Superior temporal gyrus (tissue), 1 donor: ENCODE measurements at regions not wholly inside any gene's neighbourhood (a gene's known extent, or its start where the extent isn't known, plus 50 kb on each side); places are given as distances from the start of the nearest gene placed in this dataset.

Source experiments
- DNase-seq: peaks from one replicate; pipeline ENCODE4 v3.0.0-alpha.2; 2016; ENCODE audit errors: extremely low spot score

- no peak for DNase-seq
These were observed 580.1 kb upstream of the SALL1 start for GRCh38 chr16:51731160-51731559.

GRCh38 chr16:51723036-51723724, 572.1 kb upstream of the SALL1 start:
- DNase-seq: no peak

- DNase-seq: no peak
These were observed 571.4 kb upstream of the SALL1 start for GRCh38 chr16:51722467-51722866.

GRCh38 chr16:51719376-51719775, 568.3 kb upstream of the SALL1 start:
- no peak for DNase-seq

- no peak for DNase-seq
These were observed 565.1 kb upstream of the SALL1 start for GRCh38 chr16:51716195-51716594.

- DNase-seq: no peak
These were observed 562.4 kb upstream of the SALL1 start for GRCh38 chr16:51713502-51713901.

- no peak for DNase-seq
These were observed 560.0 kb upstream of the SALL1 start for GRCh38 chr16:51710905-51711563.

- DNase-seq: no peak
These were observed 559.1 kb upstream of the SALL1 start for GRCh38 chr16:51710186-51710585.

- DNase-seq: no peak
These were observed 557.8 kb upstream of the SALL1 start for GRCh38 chr16:51708861-51709260.

- no peak for DNase-seq
These were observed 556.6 kb upstream of the SALL1 start for GRCh38 chr16:51707666-51708065.

- no peak for DNase-seq
These were observed 554.1 kb upstream of the SALL1 start for GRCh38 chr16:51705142-51705541.

GRCh38 chr16:51701025-51701424, 550.0 kb upstream of the SALL1 start:
- no peak for DNase-seq

GRCh38 chr16:51699686-51700396, 548.8 kb upstream of the SALL1 start:
- DNase-seq: no peak

GRCh38 chr16:51698647-51699046, 547.6 kb upstream of the SALL1 start:
- no peak for DNase-seq

- DNase-seq: no peak
These were observed 546.4 kb upstream of the SALL1 start for GRCh38 chr16:51697454-51697853.

- no peak for DNase-seq
These were observed 545.3 kb upstream of the SALL1 start for GRCh38 chr16:51696376-51696775.

GRCh38 chr16:51691109-51691508, 540.0 kb upstream of the SALL1 start:
- DNase-seq: no peak

GRCh38 chr16:51685498-51685897, 534.4 kb upstream of the SALL1 start:
- no peak for DNase-seq

- DNase-seq: no peak
These were observed 532.8 kb upstream of the SALL1 start for GRCh38 chr16:51683882-51684281.

GRCh38 chr16:51682905-51683304, 531.8 kb upstream of the SALL1 start:
- DNase-seq: no peak

- DNase-seq: no peak
These were observed 523.5 kb upstream of the SALL1 start for GRCh38 chr16:51674615-51675014.

GRCh38 chr16:51670527-51670926, 519.5 kb upstream of the SALL1 start:
- no peak for DNase-seq

- no peak for DNase-seq
These were observed 515.8 kb upstream of the SALL1 start for GRCh38 chr16:51666821-51667220.
